GM18870 (cell line): ENCODE measurements at regions not wholly inside any gene's neighbourhood (a gene's known extent, or its start where the extent isn't known, plus 50 kb on each side); places are given as distances from the start of the nearest gene placed in this dataset.

Experiments
- ATAC-seq: cut with Tn5 transposase; IDR thresholded peaks from one replicate; pipeline ENCODE4 v1.9.1; 2021; ENCODE audit warnings: moderate library complexity; ENCODE audit not compliant: unreplicated experiment

GRCh38 chr7:25863005-25863728, 288.8 kb upstream of the NFE2L3 start:
- no peak for ATAC-seq

GRCh38 chr7:25863729-25864110, 288.3 kb upstream of the NFE2L3 start:
- no peak for ATAC-seq

GRCh38 chr7:25864511-25864910, 287.5 kb upstream of the NFE2L3 start:
- ATAC-seq = no peak

GRCh38 chr7:25864943-25865751, 286.9 kb upstream of the NFE2L3 start:
- no peak for ATAC-seq

GRCh38 chr7:25868509-25868908, 283.5 kb upstream of the NFE2L3 start:
- ATAC-seq = no peak

- ATAC-seq = no peak
These were observed 281.4 kb upstream of the NFE2L3 start for GRCh38 chr7:25870574-25870973.

- no peak for ATAC-seq
These were observed 275.9 kb upstream of the NFE2L3 start for GRCh38 chr7:25876092-25876491.

GRCh38 chr7:25877802-25878789, 273.9 kb upstream of the NFE2L3 start:
- peak; percentile 69 for ATAC-seq

GRCh38 chr7:25879799-25880198, 272.2 kb upstream of the NFE2L3 start:
- ATAC-seq = no peak

- no peak for ATAC-seq
These were observed 270.5 kb upstream of the NFE2L3 start for GRCh38 chr7:25881317-25882037.

GRCh38 chr7:25882151-25882773, 269.7 kb upstream of the NFE2L3 start:
- no peak for ATAC-seq

- ATAC-seq = no peak
These were observed 267.7 kb upstream of the NFE2L3 start for GRCh38 chr7:25884265-25884828.

- ATAC-seq = no peak
These were observed 266.9 kb upstream of the NFE2L3 start for GRCh38 chr7:25885057-25885576.

GRCh38 chr7:25886387-25887240, 265.4 kb upstream of the NFE2L3 start:
- no peak for ATAC-seq

GRCh38 chr7:25887266-25887665, 264.7 kb upstream of the NFE2L3 start:
- ATAC-seq = no peak

- no peak for ATAC-seq
These were observed 264.0 kb upstream of the NFE2L3 start for GRCh38 chr7:25887795-25888559.

GRCh38 chr7:25889765-25890164, 262.2 kb upstream of the NFE2L3 start:
- no peak for ATAC-seq

- ATAC-seq = no peak
These were observed 260.4 kb upstream of the NFE2L3 start for GRCh38 chr7:25891591-25891990.
